Mucosa of descending colon (tissue), 3 donors: ENCODE measurements at regions not wholly inside any gene's neighbourhood (a gene's known extent, or its start where the extent isn't known, plus 50 kb on each side); places are given as distances from the start of the nearest gene placed in this dataset.

Source experiments
- ATAC-seq: fragments of 200-7000 bp; cut with Tn5 transposase; one replicate; pipeline ENCODE4 v1.9.1; 2020; ENCODE audit warnings: mild to moderate bottlenecking, moderate library complexity
- DNase-seq, 3 donors: peaks; one replicate each; pipeline ENCODE4 v3.0.0-alpha.2; 2020
- H3K36me3 ChIP-seq: fragments of 200-600 bp; one replicate; pipeline ENCODE4 v1.8.0; 2021; ENCODE audit warnings: low read depth, mild to moderate bottlenecking
- H3K4me1 ChIP-seq: fragments of 200-600 bp; one replicate; pipeline ENCODE4 v1.8.0; 2021; ENCODE audit warnings: low read depth, mild to moderate bottlenecking
- H3K4me3 ChIP-seq: fragments of 200-600 bp; one replicate; pipeline ENCODE4 v1.8.0; 2021; ENCODE audit warnings: mild to moderate bottlenecking
- H3K9me3 ChIP-seq: fragments of 200-600 bp; one replicate; pipeline ENCODE4 v1.8.0; 2021; ENCODE audit warnings: mild to moderate bottlenecking
- intact Hi-C, 2 donors: fragments of 100-400 bp; cut with DNase I in 1 of 2; cut with micrococcal nuclease in 1 of 2; formaldehyde crosslinking; loops; one replicate each; pipeline versions ENCODE4 v1.11.0 to v1.11.1; 2022; cut with DNase I, micrococcal nuclease
- TF ChIP-seq, protein P1 (sequence below): fragments of 200-600 bp; IDR thresholded peaks from one replicate; pipeline ENCODE4 v1.8.0; 2022; ENCODE audit warnings: antibody characterized with exemption, mild to moderate bottlenecking
- donor health status: DM: no; HTN: no; CAD: no; lungs with moderate emphysema.
- donor health status: DM: no; HTN: no; CAD: no.
- donor health status: DM: no; HTN: yes; CAD: no.

DNA sequence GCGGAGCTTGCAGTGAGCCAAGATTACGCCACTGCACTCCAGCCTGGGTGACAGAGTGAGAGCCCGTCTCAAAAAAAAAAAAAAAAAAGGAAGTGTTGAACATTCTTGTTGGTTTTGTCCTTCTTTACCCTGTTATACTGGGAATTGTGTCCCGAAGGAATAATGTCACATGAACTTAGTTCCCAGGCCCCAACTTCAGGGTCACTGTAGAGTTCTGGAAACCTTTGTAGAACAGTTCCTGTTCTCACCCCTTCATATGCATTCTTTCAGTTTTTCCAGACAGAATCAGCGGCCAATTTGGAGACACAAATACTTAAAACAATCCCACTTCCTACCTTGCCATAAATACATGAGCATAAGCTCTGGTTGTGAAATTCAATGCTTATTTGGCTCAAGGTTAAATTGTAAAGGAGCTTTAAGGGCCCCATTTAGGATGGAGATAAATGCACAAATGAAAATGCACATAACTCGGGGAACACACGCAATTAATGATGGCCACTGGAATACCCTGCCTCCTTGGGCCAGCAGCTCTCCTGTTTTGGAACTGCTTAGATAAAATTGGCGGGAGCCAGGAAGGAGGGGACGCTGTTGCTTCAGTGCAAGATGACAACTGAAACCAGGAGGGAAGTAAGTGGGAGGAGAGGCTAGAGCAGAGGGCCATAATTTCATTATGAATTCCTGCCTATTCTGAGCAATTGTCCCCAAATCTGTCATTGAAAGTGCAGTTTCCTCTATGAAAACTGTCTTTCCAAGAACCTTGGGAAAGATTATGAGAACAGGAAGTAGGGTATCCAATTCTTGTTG lies 153.7 kb downstream of the FGF1 start:
- DNase-seq = no peak
- TF ChIP-seq, protein P1, sequence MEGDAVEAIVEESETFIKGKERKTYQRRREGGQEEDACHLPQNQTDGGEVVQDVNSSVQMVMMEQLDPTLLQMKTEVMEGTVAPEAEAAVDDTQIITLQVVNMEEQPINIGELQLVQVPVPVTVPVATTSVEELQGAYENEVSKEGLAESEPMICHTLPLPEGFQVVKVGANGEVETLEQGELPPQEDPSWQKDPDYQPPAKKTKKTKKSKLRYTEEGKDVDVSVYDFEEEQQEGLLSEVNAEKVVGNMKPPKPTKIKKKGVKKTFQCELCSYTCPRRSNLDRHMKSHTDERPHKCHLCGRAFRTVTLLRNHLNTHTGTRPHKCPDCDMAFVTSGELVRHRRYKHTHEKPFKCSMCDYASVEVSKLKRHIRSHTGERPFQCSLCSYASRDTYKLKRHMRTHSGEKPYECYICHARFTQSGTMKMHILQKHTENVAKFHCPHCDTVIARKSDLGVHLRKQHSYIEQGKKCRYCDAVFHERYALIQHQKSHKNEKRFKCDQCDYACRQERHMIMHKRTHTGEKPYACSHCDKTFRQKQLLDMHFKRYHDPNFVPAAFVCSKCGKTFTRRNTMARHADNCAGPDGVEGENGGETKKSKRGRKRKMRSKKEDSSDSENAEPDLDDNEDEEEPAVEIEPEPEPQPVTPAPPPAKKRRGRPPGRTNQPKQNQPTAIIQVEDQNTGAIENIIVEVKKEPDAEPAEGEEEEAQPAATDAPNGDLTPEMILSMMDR = no peak
- Histone ChIP-seq H3K36me3 (no peaks in the 10 kb centered on the region), H3K4me3 (no peak overlapping the region), H3K4me1 (no peaks in the 10 kb centered on the region), H3K9me3 (peaks cover 6% of the 10 kb centered on the region)
- no peak for ATAC-seq
- intact Hi-C loops = no loop called here

DNA sequence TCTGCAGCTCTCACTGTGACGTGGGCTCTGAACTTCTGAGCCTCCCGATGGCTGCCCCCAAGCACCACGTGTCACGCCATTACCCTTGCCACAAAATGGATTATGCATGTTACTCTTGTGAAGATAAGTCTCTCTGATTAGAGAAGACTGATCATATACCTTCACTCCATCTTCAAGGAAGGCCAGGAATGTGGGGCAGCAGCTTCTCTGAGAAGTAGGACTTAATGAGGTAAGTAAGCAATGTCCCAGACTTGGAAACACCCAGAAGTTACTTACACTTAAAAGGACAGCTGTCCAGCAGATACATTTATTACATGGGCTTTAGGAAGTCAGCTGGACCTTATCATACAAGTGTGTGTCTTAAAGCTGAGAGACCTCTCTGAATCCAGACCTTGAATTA lies 155.0 kb downstream of the FGF1 start:
- TF ChIP-seq, protein P1 = no peak

DNA sequence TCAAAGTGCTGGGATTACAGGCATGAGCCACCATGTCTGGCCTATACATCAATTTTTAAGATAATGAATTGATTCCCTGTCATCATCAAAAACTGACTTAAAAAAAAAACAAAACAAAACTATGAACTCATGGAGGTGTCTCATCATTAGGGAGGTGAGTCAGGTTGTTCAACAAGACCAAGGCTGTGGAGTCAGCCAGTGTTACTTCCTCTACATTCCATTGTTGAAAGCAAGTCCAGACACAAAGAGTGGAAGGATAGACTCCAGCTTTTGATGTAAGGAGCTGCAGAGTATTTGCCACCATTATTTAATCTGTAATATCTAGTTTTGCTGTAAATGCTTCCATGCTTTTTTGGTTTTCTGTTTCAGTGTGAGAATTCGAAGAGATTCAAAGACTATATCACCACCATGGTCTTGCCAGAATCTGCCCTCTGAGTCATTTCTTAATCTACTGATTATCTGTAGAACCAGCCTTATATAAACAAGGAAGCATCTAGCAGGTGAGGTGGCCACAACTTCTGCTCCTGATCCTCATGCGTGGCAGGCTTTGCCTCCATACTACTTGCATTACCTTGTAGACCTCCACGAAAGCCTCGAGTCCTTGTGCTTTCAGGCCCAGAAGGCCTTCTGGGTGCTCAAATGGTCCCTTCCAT lies 156.1 kb downstream of the FGF1 start:
- H3K4me1 ChIP-seq = no peaks in the 10 kb centered on the region
- H3K9me3 ChIP-seq = no peaks in the 10 kb centered on the region
- intact Hi-C loops = no loop called here
- no peaks in the 10 kb centered on the region for H3K36me3 ChIP-seq
- ATAC-seq (peak; percentile 14), DNase-seq (no peak)
- H3K4me3 ChIP-seq = no peak overlapping the region
- TF ChIP-seq, protein P1 = no peak

More for the DNA sequence above, 155.0 kb downstream of the FGF1 start:
- Histone ChIP-seq H3K4me3 (no peak overlapping the region), H3K4me1 (no peaks in the 10 kb centered on the region), H3K36me3 (no peaks in the 10 kb centered on the region), H3K9me3 (peaks cover 6% of the 10 kb centered on the region)
- ATAC-seq (no peak), DNase-seq (no peak)
- intact Hi-C loops = no loop called here

DNA sequence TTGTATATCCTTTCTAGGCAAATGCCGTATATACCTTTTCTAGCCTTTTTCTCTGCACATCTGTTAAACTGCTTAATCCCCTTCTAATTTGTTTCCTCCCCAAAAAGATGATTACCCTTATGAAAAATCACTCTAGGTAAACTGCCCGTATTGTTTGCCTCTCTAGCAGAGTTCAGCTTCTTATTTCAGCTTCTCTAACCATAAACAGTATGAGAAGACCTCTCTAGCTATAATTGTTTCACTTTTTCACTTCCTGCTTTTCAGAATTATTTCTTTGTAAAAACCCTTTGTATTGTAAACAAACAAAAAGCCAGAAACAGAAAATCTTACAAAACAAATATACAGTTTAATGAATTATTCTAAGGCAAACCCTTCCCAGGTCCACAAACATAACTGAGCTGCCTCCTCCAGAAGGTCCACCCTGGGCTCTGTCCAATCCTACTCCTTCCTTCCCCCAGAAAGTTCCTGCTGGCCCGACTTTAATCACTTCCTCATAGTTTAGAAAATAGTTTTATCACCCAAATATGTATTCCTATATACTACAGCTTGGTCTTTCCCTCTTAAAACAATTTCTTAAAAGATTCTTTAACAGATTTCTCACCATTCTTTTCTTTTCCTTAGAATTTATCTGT lies 158.1 kb downstream of the FGF1 start:
- intact Hi-C loops = no loop called here

DNA sequence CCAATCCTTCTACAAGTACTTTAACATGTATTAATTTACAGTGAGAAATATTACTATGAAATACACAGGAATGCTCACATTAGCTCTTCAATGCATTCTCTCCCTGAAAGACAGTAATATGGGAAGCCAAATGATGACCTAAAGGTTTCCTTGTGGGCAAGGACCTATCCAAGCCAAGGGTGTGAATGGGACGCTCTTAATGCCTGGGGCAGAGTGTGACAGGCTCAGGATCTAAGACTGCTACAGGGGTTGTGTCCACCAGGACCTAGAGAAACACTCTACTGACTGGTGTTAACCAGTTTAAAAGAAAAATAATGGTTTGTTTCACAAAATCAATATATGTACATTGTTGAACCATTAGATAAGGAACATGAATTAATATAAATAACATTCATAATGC lies 158.7 kb downstream of the FGF1 start:
- Histone ChIP-seq H3K9me3 (no peaks in the 10 kb centered on the region), H3K4me1 (no peaks in the 10 kb centered on the region), H3K36me3 (no peaks in the 10 kb centered on the region), H3K4me3 (no peak overlapping the region)
- ATAC-seq (no peak), DNase-seq (no peak)
- TF ChIP-seq, protein P1 = no peak
- intact Hi-C loops = no loop called here

More for the DNA sequence above, 158.1 kb downstream of the FGF1 start:
- Histone ChIP-seq H3K4me3 (no peak overlapping the region), H3K36me3 (no peaks in the 10 kb centered on the region), H3K9me3 (no peaks in the 10 kb centered on the region), H3K4me1 (no peaks in the 10 kb centered on the region)
- ATAC-seq = no peak
- no peak for DNase-seq
- TF ChIP-seq, protein P1 = no peak
